Fibroblast of gingiva (primary cell): ENCODE measurements at regions not wholly inside any gene's neighbourhood (a gene's known extent, or its start where the extent isn't known, plus 50 kb on each side); places are given as distances from the start of the nearest gene placed in this dataset.
A peak's percentile ranks its signal among the peaks of the same experiment; 100 is the strongest.

ENCODE experiments used
- DNase-seq: peaks from one replicate; pipeline ENCODE4 v3.0.0-alpha.2; 2011; ENCODE audit warnings: low read depth

DNA sequence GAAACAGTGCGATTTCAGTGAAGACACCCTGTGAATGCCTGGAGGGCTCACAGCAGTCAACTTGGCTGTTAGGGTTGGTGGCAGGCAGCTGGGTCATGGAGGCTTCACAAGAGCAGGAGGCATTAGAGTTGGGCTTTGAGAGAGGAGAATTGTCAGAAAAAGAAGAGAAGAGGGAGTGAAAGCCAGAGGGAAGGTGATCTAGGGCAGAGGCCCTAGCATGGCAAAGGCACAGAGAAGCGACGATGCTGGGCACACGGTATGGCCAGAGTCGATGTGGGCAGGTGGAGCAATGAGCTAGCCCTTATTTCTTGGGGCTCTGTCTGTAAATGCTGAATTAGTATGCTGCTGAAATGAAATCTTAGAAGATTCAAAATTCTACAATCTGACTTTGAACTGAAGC is 52.6 kb upstream of the OLFM4 start:
- DNase-seq, result no peak

DNA sequence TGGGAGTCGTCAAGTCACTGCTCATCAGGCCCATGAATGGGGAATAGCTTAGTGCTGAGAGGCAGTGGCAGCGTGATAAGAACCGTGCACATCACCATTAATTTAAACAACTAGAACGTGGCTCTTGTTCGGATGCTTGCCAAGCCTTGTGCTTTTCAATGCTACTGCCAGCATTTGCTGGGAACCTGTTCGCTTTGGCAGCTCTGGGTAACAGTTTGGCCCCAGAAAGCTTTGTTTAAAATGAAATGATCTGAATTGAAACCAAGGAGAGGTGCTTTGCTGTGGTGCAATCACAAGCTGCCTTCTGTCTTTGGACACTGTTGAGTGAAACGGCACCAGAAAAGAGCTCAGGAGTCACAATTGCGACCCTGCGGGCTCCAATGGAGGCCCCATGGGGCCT is 53.5 kb upstream of the OLFM4 start:
- no peak for DNase-seq

DNA sequence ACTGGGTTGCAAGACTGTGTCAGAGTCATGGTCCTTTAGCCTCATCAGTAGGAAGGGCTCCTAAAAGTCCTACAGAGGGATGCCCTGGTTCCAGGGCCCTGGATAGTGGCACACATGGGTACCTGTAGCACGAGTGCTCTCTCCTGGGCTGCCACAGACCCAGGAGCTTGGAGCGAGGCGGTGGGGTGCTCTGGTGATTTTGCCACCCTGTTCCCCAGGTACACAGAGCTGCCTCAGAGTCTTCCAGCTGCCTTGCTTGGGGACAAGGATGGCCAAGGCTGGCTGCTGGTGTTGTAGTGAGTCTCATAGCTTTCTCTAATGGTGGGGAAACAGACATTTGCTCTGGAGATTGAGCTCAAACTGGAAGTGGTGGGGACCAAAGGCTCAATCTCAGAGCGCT is 53.9 kb upstream of the OLFM4 start:
- DNase-seq, result no peak

DNA sequence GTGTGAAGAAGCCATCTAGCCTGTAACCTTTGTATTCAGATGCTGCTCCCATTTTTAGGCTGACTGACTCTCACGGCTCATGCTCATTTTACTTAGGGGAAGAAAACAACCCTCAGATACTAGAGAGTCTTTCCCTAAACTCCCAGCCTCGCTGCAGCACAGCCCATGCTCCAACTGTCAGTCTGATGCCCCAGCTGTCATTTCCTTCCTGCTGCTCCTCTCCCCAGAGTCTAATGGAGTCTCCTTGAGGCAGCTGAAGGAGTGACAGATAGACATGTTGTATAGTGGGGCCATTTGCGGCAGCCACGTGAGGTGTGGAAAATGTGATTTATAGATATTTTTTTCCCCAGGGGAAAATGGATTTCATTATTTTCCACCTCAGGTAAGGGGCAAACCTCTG is 59.2 kb upstream of the OLFM4 start:
- DNase-seq, result no peak

DNA sequence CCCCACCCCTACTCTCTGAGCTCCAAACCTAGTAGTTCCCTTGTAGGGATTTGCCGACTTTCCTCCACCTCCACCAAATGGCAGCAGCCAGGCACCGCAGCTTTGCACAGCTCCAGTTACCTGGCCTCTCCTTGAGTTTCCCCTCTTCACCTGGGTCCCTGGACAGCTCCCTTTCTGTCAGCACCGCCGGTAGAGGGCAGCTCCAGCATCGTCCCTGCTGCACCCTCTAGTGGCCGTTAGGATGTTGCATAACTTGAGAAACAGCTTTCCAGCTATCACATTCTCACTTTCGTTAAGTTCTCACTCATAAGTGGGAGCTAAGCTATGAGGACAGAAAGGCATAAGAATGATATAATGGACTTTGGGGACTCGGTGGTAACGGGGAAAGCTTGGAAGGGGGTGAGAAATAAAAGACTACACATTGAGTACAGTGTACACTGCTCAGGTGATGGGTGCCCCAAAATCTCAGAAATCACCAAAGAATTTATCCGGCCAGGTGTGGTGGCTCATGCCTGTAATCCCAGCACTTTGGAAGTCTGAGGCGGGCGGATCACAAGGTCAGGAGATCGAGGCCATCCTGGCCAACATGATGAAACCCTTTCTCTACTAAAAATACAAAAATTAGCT is 60.4 kb upstream of the OLFM4 start:
- DNase-seq, result peak; percentile 1

DNA sequence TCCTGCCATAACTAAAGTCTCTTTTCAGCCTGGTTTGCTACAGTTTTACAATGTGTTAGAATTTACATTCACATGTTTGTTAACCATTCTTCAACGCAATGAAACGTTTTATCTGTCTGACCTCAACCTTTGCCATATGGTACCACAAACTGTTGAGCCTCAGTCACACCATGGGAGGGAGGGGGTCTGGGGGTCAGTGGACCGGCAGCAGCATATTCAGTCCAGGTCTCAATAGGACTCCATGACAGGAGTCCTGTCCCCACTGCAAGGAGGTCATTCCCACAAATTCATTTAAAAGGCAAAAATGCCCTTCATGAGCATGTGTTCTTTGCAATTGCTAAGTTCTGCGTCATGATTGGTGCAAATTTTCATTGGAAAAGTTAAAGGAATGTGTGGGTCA is 66.6 kb upstream of the OLFM4 start:
- no peak for DNase-seq

DNA sequence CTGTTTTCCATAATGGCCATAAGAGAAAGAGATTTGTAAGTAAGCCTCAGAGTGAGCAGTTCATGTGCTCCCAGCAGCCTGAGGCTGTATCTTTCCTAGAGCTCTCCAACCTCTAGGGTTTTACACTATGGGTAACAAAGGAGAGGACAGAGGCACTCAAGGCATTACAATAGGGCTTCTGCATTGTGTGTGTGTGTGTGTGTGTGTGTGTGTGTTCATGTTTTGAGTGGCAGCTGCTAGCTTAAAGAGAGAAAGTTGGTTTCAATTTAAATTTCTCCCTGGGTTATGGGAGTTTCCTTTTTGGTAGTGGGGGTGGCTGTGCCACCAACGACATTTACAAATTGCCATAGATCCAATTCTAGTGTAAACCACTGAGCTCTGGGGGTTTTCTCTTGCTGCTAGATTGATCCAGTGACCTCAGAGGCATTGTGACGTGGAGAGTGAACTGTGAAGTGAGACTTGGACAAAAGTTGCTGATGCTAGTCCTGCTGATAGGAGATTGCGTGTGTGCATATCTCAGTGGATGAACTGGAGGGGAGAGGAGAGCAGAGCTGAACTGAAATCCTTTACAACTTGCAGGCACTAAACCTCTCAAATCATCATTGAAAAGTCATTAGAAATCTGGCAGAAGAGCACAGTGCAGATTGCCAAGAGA is 67.2 kb upstream of the OLFM4 start:
- no peak for DNase-seq

DNA sequence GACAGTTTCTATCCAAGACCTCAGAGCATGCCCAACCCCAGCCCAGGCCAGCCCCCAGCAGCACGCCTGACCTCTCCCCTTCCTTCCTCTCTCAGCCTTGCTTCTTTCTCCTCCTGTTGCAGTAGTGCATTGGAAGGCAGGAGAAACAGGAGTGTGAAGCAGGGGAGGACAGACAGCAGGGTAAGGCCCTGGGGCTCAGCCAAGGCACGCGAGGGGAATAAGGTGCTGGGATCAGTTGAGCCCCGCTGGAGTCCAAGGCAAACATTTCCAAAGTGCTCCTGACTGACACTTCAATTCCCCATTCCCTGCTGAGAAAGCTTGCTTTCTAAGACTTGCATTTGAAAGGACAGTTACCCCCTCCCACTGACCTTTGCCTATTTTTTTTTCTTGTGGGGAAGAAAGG is 73.1 kb upstream of the OLFM4 start:
- no peak for DNase-seq

DNA sequence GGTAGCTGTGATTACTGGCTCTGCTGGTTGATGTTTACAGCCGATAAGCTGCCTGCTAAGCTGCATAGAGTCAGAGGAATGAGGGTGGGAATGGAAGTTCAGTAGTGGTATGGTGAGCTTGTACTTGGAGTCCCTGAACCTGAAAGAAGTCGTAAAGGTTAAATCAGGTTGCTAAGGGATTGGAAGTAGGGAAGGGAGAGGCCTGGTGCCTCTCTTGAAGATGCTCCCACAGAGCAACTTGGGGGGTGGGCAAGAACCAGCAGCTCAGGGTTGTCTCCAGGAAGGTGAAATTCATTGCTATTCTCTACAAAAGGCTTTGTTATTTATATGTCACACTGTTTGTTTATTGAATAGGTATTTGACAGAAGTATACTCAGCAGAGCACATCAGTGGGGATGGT is 73.8 kb upstream of the OLFM4 start:
- DNase-seq, result no peak

DNA sequence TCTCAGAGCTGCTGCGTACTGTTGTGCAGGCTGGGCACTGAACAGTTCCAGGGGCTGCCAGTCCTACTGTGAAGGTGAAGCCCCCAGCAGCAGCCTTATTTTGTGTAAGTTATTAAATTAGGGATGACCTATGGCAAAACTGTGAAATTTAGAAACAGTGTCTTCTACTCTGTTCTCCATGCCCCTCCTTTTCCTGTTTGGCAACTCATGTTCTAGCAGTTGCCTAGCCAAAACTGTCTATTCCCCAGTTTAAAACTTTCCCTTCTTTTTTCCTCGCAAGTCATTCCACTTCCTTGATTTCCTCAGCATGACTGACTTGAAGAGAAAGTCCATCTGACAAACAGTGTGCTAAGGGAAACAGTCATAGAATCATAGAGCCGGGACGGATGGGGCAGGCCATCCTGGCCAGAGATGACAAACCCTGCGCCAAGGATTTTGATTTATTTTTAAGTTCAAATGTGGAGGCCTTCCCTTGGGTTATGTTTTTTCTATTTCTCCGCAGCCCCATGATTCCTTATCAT is 78.1 kb upstream of the OLFM4 start:
- no peak for DNase-seq

DNA sequence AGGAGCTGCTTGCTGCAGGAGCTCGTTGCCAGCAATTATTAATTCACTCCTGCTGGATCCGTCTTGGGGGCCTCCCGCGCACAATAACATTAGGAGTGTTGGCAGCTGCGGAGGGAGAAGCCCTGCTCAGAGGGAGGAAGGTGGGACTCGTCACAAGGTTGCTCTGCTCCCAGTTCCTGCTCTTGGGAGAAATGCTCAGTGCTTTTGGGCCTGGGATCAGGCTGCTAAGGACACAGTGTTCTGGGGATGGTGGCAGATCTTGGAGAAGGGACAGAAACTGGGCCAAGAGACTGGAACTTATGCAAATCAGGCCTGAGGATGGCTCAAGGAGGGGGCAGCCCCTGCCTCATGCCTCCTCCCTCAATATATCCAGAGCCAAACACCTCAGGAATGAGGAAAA is 78.9 kb upstream of the OLFM4 start:
- DNase-seq, result no peak

DNA sequence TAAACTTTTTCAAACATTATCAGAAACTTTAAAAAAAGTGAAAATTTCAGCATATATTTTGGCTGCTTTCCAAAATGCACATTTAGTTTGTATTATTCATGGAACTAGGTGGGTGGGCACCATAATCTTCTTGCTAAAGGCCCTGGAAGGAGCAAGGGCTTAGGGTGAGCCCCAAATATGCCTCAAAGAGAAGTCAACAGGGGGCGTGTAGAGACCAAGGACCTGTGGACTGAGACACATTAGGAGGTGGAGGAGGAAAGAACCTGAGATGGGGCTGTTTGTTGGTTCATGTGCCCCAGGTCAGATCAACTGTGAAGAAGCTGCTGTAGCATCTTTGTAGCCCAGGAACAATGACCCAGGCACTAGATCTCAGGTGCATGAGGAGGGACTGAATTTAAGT is 79.6 kb upstream of the OLFM4 start:
- no peak for DNase-seq

DNA sequence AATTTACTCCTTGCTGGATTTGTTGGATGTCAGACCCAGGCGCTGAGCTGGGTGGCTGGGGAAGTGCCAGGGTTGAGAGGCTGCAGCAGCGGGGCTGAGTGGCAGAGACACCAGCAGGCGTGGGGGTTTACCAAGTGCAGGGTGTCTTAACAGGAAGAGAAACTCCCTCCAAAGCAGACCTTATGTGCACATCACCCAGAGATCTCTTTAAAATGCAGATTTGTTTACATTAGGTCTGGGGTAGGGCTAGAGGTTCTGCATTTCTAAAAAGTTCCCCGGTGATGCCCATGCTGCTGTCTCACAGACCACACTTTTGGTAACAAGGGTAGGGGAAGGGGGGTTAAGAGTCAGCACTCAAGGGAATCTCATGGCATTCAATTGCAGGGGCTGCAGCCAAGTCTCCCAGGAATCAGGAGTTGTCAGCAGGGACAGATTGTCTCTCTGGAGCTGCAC is 80.7 kb upstream of the OLFM4 start:
- no peak for DNase-seq

DNA sequence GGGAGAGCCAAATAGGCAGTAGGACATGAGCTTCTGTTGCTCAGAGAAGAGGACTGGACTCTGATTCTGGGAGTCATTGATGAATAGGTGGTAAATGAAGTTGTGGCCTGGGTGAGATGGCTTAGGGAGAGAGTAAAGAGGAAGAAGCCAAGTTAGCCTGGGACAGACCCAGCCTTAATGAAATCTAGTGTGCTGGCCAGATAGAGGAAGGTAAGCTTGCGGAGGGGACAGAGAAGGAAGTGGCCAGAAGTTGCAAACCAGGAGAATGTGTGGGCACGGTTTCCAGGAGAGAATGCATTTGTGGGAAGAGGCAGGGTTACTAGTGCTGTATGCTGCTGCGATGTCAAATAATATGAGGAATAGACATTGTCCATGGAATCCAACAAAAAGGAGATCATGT is 83.3 kb upstream of the OLFM4 start:
- DNase-seq, result no peak

DNA sequence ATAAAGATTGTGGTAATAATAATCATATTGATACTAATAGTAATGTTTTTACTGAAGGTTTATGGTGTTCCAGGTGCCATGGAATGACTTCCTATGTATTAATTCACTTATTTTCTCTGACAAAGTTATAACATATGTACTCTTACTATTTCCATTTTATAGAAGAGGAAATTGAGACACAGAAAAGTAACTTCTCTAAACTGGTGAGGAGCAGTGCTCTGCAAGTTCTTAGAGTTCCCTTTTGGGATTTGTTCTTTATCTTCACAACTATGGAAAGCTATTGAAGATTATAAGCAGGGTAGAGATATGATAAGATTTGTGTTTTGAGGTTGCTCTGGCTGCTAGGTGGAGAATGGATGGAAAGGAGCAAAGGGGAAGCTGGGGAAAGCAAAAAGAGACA is 83.9 kb upstream of the OLFM4 start:
- no peak for DNase-seq

DNA sequence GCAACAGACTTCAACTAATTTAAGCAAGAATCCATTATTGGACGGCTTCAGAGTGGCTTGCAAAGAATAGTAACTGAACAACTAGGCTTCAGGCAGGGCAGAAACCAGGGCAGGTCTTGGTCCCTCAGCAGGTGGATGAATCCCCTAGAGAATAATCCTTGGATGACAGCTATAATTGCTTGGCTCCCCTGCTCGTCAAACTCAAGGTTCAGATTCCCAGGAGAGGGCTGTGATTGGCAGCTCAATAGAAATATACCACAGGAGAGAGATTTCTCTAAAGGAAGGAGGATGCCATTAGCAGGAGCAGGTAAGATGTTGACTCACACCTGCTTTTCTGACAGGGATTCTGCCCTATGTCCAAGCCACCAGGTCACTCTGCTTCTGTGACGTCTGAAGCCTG is 89.6 kb upstream of the PCDH8 start:
- no peak for DNase-seq

DNA sequence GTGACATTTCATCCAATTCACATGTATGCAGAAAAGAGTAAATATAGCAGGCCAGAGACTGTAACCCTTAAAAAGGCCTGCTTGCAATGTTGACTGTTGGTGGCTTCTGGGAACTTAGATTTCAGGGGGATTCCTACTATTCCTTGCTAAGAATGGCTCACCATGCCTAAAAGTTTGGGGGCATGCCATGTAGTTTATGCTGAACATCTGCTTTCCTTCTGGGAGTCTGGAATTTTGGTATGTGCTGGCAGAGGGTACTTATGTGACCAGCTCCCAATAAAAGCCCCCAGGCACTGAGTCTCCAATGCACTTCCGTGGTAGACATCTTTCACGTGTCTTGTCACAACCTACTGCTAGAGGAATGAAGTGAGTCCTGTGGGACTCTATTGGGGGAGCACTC is 88.4 kb upstream of the PCDH8 start:
- no peak for DNase-seq

DNA sequence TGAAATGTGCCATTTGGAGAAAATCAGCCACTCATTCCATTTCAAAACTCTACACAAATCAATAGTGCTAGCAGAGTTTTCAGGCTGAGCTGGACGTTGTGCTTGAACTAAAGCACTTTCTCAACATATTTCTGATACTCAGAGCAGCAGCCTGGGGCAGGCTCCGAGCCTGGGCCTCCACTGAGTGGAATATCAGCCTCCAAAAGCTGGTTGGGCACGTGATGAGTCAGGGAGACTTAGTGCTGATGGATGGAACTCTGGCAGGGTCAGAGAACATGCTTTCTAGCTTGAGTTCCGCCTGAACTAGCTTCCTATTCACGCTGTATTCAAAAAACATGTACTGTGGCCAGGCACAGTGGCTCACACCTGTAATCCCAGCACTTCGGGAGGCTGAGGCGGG is 85.8 kb upstream of the PCDH8 start:
- DNase-seq, result no peak

DNA sequence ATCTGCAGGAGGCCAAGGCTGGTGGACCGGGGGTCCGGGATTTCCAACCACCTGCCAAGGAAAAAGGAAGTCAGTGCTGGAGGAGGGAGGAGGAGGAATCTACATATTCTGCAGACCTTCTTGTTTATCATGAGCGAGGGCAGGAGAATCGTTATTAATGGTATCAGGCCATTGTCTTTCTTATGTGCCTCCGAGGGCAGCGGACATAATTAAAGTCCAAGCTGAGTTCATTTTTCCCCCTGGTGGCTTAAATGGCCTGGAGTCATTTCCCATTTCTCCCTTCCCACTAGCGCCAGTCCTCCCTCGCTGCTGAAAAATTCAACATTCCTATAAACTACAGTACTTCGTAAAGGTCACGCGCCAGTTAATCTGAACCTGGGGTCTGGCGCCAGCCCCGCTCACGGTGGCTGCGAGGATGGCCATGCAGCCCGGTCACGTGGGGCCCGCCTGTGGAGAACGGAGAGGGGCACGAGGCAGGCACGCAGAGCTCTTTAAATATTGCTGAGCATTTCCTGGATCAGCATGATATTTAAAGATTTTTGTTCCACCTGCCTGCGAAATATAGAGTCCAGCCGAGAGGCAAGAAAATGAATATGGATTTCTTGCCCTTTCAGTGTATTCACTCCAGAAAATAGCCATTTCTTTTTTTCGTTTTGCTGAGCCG is 85.2 kb upstream of the PCDH8 start:
- no peak for DNase-seq

DNA sequence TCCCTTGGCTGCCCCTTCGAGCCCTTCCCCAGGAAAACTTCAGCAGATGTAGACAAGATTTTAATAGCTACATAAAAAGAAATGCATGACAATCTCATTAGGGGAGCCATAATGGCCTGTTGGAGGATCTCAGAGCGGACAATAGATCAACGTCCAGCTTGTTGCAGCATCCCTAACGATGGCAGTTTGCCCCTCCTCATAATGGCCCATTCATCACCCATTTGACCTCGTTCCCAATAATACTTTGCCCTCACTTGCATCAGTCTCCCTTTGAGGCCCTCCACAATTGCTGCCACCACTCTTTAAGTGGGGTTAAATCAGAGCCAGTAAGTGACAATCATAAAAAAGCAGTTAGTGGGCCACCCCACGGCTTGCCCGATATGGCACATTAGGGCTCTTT is 84.7 kb upstream of the PCDH8 start:
- no peak for DNase-seq

DNA sequence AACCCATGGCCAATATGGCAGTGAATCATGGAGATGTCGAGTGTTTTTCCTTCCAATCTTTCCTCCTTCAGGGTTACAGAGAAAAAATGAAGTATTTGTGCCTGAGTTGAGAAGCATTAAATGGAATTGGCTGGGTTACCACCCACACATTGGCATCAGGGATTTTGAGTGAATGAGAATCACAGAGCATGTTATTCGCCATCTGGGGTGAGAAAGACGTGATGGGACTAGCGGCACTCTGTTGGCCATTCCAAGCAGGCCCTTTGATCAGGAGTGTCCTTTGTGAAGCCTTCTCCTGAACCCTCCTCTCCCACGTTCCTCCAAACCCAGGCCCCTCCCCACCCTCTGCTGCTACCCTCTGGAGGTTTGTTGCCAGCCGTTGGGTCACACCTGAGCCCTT is 84.2 kb upstream of the PCDH8 start:
- no peak for DNase-seq

DNA sequence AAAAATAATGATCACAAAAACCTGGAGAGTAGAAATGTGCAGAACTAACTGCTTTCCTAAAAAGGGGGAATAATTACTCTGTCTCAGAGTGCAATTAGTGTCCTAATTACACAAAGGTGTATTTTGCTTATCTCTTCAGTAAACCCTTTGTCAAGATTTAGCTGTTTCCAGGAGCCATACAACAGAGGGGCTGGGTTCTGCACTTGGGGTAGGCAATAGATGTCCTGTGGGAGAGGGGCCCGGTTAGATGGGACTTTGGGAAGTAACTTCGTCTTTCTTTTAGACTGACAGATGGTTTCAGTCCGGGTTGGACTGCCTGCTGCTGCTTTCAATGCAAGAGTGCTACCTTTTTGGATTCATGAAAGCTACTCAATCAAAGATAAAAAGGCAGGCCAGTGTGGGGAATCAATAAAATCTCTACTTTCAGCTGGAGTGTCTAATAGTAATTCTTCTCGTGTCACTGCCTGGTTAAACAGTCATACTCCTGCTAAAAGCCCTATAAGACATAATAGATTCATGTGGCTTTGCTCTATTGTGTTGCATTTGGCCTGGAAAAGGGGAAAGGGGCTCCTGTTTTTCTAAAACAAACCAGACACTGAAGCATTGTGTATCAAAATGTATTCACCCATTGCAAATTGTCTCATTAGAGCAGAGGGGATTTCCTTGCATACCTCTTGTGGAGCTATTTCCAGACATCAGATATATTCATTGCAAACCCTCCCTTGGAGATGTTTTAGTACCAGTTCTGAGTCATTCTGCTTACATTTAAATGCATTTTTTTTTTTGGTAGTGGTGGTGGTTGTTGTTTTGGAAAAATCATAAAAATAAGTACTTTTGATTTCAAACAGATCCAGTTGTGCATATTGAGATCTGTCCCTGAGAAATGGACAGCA is 83.3 kb upstream of the PCDH8 start:
- DNase-seq, result no peak

DNA sequence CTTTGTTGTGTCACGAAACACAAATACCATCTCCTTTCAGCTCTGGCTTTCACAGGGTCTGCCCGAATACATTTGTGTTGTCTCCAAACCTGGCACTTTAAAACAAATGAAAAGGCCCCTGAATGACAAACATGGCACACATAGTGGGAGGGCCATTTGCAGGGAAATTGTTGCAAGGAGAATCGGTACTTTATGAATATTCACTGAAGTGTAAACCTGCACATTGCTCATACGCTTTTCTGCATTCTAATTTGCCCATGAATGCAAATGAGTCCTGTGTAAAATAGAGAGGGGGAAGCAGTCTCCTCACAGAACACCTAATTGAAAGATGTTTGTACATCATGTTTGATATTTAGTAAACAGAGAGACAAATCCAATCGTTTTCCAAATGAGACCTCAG is 82.7 kb upstream of the PCDH8 start:
- DNase-seq, result no peak
